Activated T-cell treated with anti-CD3 and anti-CD28 coated beads, Interleukin-2, amount 50 U/mL, for 48 hours (primary cell): ENCODE measurements at regions not wholly inside any gene's neighbourhood (a gene's known extent, or its start where the extent isn't known, plus 50 kb on each side); places are given as distances from the start of the nearest gene placed in this dataset.

ENCODE experiments used
- DNase-seq, 2 experiments: peaks; one replicate each; pipeline ENCODE4 v3.0.0-alpha.2; 2020

- no peak for DNase-seq
Observed at GRCh38 chr11:25992294-25992693, 339.6 kb upstream of the ANO3 start.

GRCh38 chr11:25993016-25993415 is 338.9 kb upstream of the ANO3 start:
- no peak for DNase-seq

- no peak for DNase-seq
Observed at GRCh38 chr11:26011474-26011873, 320.5 kb upstream of the ANO3 start.

- DNase-seq = no peak
Observed at GRCh38 chr11:26014456-26015115, 317.3 kb upstream of the ANO3 start.

GRCh38 chr11:26017322-26017860 is 314.5 kb upstream of the ANO3 start:
- no peak for DNase-seq

- DNase-seq = no peak
Observed at GRCh38 chr11:26017903-26018302, 314.0 kb upstream of the ANO3 start.

- no peak for DNase-seq
Observed at GRCh38 chr11:26018336-26018735, 313.6 kb upstream of the ANO3 start.

- no peak for DNase-seq
Observed at GRCh38 chr11:26019386-26019785, 312.5 kb upstream of the ANO3 start.

- no peak for DNase-seq
Observed at GRCh38 chr11:26021017-26021416, 310.9 kb upstream of the ANO3 start.

- DNase-seq = no peak
Observed at GRCh38 chr11:26023057-26023456, 308.9 kb upstream of the ANO3 start.

GRCh38 chr11:26025676-26026075 is 306.3 kb upstream of the ANO3 start:
- DNase-seq = no peak

GRCh38 chr11:26026078-26026477 is 305.9 kb upstream of the ANO3 start:
- no peak for DNase-seq

- no peak for DNase-seq
Observed at GRCh38 chr11:26027887-26028286, 304.0 kb upstream of the ANO3 start.

- DNase-seq = no peak
Observed at GRCh38 chr11:26028393-26028911, 303.5 kb upstream of the ANO3 start.

- no peak for DNase-seq
Observed at GRCh38 chr11:26030399-26030798, 301.5 kb upstream of the ANO3 start.

GRCh38 chr11:26032241-26032640 is 299.7 kb upstream of the ANO3 start:
- no peak for DNase-seq

GRCh38 chr11:26035696-26036095 is 296.2 kb upstream of the ANO3 start:
- DNase-seq = no peak

- DNase-seq = no peak
Observed at GRCh38 chr11:26037716-26038115, 294.2 kb upstream of the ANO3 start.

- no peak for DNase-seq
Observed at GRCh38 chr11:26040339-26040738, 291.6 kb upstream of the ANO3 start.

GRCh38 chr11:26042113-26042512 is 289.8 kb upstream of the ANO3 start:
- DNase-seq = no peak

GRCh38 chr11:26043665-26044064 is 288.3 kb upstream of the ANO3 start:
- DNase-seq = no peak

GRCh38 chr11:26044389-26044788 is 287.5 kb upstream of the ANO3 start:
- DNase-seq = no peak

- DNase-seq = no peak
Observed at GRCh38 chr11:26045082-26045481, 286.8 kb upstream of the ANO3 start.

- no peak for DNase-seq
Observed at GRCh38 chr11:26048271-26048670, 283.7 kb upstream of the ANO3 start.

GRCh38 chr11:26053966-26054365 is 278.0 kb upstream of the ANO3 start:
- DNase-seq = no peak
